Smooth muscle cell (in vitro differentiated cells): ENCODE measurements at regions not wholly inside any gene's neighbourhood (a gene's known extent, or its start where the extent isn't known, plus 50 kb on each side); places are given as distances from the start of the nearest gene placed in this dataset.

Experiments used
- DNase-seq: peaks from one replicate; lab custom pipeline; 2025; ENCODE audit not compliant: unreplicated experiment; lab: John Stamatoyannopoulos, UW
- H2AFZ ChIP-seq: fragments of 200-600 bp; sonication (generic); 2 replicates; pipeline ENCODE4 v1.6.0; 2016; ENCODE audit warnings: antibody characterized with exemption, low read depth, mild to moderate bottlenecking
- H3F3A ChIP-seq: fragments of 200-600 bp; sonication (generic); 2 replicates; pipeline ENCODE4 v1.6.0; 2017; ENCODE audit warnings: antibody characterized with exemption, low read depth
- H3K27ac ChIP-seq: fragments of 200-600 bp; sonication (generic); 2 replicates; pipeline ENCODE4 v1.5.1; 2016; ENCODE audit warnings: low read depth, mild to moderate bottlenecking
- H3K27me3 ChIP-seq: fragments of 200-600 bp; sonication (generic); 2 replicates; pipeline ENCODE4 v1.6.1; 2016; ENCODE audit warnings: low read depth, mild to moderate bottlenecking
- H3K36me3 ChIP-seq: fragments of 200-600 bp; sonication (generic); 2 replicates; pipeline ENCODE4 v1.5.1; 2016; ENCODE audit warnings: low read depth
- H3K4me1 ChIP-seq: fragments of 200-600 bp; sonication (generic); 2 replicates; pipeline ENCODE4 v1.5.1; 2016; ENCODE audit warnings: low read depth
- H3K4me2 ChIP-seq: fragments of 200-600 bp; sonication (generic); 2 replicates; pipeline ENCODE4 v1.6.0; 2016; ENCODE audit warnings: mild to moderate bottlenecking
- H3K4me3 ChIP-seq: fragments of 200-600 bp; sonication (generic); 2 replicates; pipeline ENCODE4 v1.5.1; 2016; ENCODE audit warnings: mild to moderate bottlenecking
- H3K79me2 ChIP-seq: fragments of 200-600 bp; sonication (generic); 2 replicates; pipeline ENCODE4 v1.6.0; 2016; ENCODE audit warnings: low read depth, mild to moderate bottlenecking
- H3K9ac ChIP-seq: fragments of 200-600 bp; sonication (generic); 2 replicates; pipeline ENCODE4 v1.6.0; 2016; ENCODE audit warnings: low read depth
- H3K9me3 ChIP-seq: fragments of 200-600 bp; sonication (generic); replicated peaks from 2 replicates; pipeline ENCODE4 v1.5.1; 2016; ENCODE audit warnings: low read depth
- H4K20me1 ChIP-seq: fragments of 200-600 bp; sonication (generic); 2 replicates; pipeline ENCODE4 v1.6.0; 2016; ENCODE audit warnings: low read depth
- WGBS: methylation state at CpG from one replicate; pipeline ENCODE4 v1.1.7; 2016; ENCODE audit warnings: low lambda C conversion rate; 5-methylcytosine and 5-hydroxymethylcytosine counted together
- TF ChIP-seq, protein P1 (sequence below): fragments of 200-600 bp; sonication (generic); IDR thresholded peaks from 2 replicates; pipeline ENCODE4 v1.5.1; 2017; ENCODE audit warnings: borderline replicate concordance, mild to moderate bottlenecking, antibody characterized with exemption; ENCODE audit not compliant: insufficient read depth, poor library complexity, severe bottlenecking

DNA sequence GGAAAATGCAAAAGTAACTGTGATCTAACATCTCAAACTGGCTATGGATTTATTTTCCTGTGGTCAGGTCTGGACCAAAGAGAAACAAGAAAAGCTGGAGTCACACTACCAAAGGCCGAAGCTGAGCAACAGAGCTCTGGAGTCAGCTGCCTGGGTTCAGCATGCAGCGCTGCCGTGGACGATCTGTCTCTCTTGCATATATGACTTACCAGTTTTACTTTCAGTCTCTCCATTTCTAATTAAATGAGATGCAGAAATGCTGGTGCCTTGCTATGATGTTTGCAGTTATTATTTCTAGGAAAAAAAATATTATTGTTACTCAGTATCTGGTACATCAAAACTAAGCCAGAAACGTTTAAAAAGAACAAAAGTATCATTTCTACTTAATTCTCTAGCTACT is 813.2 kb downstream of the RNF144A start:
- no peak overlapping the region for H3K27ac ChIP-seq
- H3K9ac ChIP-seq = no peak overlapping the region
- H3F3A ChIP-seq = peaks cover 6% of the 10 kb centered on the region
- no peaks in the 10 kb centered on the region for H3K79me2 ChIP-seq
- TF ChIP-seq, protein P1, sequence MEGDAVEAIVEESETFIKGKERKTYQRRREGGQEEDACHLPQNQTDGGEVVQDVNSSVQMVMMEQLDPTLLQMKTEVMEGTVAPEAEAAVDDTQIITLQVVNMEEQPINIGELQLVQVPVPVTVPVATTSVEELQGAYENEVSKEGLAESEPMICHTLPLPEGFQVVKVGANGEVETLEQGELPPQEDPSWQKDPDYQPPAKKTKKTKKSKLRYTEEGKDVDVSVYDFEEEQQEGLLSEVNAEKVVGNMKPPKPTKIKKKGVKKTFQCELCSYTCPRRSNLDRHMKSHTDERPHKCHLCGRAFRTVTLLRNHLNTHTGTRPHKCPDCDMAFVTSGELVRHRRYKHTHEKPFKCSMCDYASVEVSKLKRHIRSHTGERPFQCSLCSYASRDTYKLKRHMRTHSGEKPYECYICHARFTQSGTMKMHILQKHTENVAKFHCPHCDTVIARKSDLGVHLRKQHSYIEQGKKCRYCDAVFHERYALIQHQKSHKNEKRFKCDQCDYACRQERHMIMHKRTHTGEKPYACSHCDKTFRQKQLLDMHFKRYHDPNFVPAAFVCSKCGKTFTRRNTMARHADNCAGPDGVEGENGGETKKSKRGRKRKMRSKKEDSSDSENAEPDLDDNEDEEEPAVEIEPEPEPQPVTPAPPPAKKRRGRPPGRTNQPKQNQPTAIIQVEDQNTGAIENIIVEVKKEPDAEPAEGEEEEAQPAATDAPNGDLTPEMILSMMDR = no peak
- no peak for DNase-seq
- H3K4me2 ChIP-seq = no peak overlapping the region
- H3K9me3 ChIP-seq = no peaks in the 10 kb centered on the region
- H3K4me1 ChIP-seq = peaks cover 6% of the 10 kb centered on the region
- H3K4me3 ChIP-seq = no peak overlapping the region
- 87% methylated on average over 5 of the region's 5 CpGs for WGBS
- no peaks in the 10 kb centered on the region for H3K36me3 ChIP-seq
- no peak overlapping the region for H2AFZ ChIP-seq
- H3K27me3 ChIP-seq = no peaks in the 10 kb centered on the region
- no peaks in the 10 kb centered on the region for H4K20me1 ChIP-seq

DNA sequence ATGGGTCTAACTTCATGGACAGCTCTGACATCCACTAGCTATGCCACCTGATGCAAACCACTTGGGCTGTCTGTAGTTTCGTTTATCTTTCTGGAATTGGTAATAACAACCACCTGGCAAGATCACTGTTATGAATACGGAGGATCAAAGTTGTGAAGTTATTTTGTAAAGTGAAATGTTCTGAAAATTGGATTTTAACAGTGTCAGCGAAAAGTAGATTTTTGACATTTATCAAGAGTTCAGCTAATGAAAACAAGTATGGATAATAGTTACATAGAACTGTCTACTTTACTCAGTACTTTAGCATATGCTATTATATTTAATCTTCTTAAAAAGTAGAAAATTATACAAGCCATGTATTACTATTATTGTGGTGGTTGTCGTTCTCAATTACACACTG is 813.8 kb downstream of the RNF144A start:
- WGBS = 92% methylated on average over 4 of the region's 4 CpGs
- H2AFZ ChIP-seq = no peak overlapping the region
- no peaks in the 10 kb centered on the region for H3K9me3 ChIP-seq
- no peak overlapping the region for H3K27ac ChIP-seq
- no peaks in the 10 kb centered on the region for H3K27me3 ChIP-seq
- no peak overlapping the region for H3K9ac ChIP-seq
- DNase-seq = no peak
- TF ChIP-seq, protein P1 = no peak
- H3K36me3 ChIP-seq = no peaks in the 10 kb centered on the region
- peaks cover under 1% of the 10 kb centered on the region for H3K4me1 ChIP-seq
- no peaks in the 10 kb centered on the region for H4K20me1 ChIP-seq
- H3F3A ChIP-seq = peaks cover under 1% of the 10 kb centered on the region
- no peak overlapping the region for H3K4me2 ChIP-seq
- no peak overlapping the region for H3K4me3 ChIP-seq
- no peaks in the 10 kb centered on the region for H3K79me2 ChIP-seq

DNA sequence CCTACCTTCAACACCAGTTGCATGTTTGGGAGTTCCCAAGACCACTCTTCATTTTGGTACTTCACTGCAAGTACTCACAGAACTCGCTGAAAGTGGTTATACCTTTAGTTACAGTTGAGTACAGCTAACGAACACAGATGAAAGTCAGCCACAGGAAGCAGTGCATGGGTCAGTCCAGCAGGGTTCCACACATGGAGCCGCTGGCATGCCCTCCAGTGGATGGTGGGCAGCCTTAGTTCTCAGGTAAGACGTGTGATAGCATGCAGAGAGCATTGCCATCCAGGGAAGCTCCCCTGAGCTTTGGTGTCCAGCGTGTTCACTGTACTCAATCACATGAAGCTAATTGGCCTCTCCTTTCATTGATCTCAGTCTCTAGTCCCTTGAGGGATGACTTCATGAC is 815.3 kb downstream of the RNF144A start:
- Histone ChIP-seq H3K79me2 (no peaks in the 10 kb centered on the region), H3K4me3 (no peak overlapping the region), H3K36me3 (no peaks in the 10 kb centered on the region), H3K4me2 (no peak overlapping the region), H2AFZ (no peak overlapping the region), H4K20me1 (no peaks in the 10 kb centered on the region), H3K27ac (no peak overlapping the region), H3K4me1 (no peaks in the 10 kb centered on the region), H3K27me3 (no peaks in the 10 kb centered on the region), H3K9ac (no peak overlapping the region), H3K9me3 (no peaks in the 10 kb centered on the region), H3F3A (no peaks in the 10 kb centered on the region)
- DNase-seq = no peak
- TF ChIP-seq, protein P1 = no peak
- WGBS = 85% methylated on average over 5 of the region's 5 CpGs

DNA sequence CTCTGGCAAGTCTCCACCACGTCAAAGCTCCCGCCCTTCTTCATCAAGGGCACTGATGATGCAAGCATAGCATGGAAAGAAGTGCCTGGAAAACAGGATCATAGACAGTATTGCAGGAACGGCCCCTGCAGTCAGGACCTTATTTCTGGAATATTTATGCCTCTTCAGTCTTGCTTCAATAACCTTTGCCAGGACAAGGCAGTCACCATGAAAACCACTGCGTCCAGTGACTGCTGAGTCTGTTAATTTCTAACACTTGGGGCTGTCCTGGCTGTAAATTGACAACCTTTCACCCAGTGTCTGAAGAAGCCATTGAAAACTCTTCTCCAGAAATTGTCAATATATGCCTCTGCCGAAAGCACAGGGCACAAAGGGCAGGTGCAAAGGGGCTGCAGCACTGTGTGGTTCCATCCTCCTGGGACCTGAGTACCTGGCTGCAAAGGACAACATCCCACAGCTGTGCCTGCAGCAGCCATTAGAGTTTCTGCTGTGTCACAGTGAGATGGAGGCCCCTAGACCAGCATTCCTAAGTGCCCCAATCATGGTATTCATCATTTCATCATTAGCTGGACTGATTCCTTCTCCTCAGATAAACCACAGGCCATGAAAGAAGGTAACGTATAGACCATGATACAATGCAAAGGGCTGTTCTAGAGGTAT is 819.6 kb downstream of the RNF144A start:
- H3K9me3 ChIP-seq = no peaks in the 10 kb centered on the region
- no peaks in the 10 kb centered on the region for H4K20me1 ChIP-seq
- no peaks in the 10 kb centered on the region for H3K4me1 ChIP-seq
- no peak for DNase-seq
- no peak overlapping the region for H3K4me2 ChIP-seq
- TF ChIP-seq, protein P1 = no peak
- 48% methylated on average over 6 of the region's 6 CpGs for WGBS
- no peaks in the 10 kb centered on the region for H3K36me3 ChIP-seq
- no peak overlapping the region for H3K27ac ChIP-seq
- H3K4me3 ChIP-seq = no peak overlapping the region
- no peaks in the 10 kb centered on the region for H3K79me2 ChIP-seq
- no peak overlapping the region for H2AFZ ChIP-seq
- H3K27me3 ChIP-seq = no peaks in the 10 kb centered on the region
- no peak overlapping the region for H3K9ac ChIP-seq
- H3F3A ChIP-seq = no peaks in the 10 kb centered on the region
